ENCODE measurements at regions not wholly inside any gene's neighbourhood (a gene's known extent, or its start where the extent isn't known, plus 50 kb on each side); places are given as distances from the start of the nearest gene placed in this dataset.

GRCh38 chr10:85524001-85524666 lies 842.5 kb downstream of the GRID1 start:
- DNase-seq, result no peak

DNA sequence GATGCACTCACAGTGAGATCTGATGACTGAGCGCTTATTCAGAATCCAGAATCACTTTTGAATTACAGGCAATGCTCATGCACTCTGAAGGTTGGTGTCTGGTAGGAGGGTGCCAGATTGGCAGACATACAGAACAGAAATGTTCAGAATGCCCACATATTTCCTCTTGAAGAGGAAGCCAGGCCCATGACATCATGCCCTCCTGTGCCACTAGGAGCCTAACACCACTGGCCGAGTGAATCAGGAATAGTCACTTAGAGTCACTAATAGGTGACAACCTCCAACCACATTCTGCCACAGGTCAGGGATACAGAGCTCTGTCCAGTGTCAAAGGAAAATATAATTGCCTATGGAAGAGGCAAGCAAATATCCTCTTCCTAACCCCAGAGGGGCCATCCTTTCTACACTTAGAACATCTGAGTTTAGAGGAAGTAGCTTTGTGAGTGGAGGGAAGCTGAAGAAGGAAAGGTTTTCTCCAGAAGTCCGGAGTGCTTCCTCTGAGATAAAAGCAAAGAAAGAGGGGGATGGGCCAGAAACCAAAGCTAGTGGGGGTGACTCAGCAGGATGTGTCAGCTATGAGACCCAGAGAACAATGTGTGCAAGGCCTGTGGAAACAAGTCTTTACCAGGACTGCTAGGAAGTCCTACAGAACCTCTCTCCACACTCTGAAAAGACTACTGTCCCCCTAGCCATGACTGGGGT lies 838.8 kb downstream of the GRID1 start:
- DNase-seq, result no peak

GRCh38 chr10:85528318-85528652 lies 838.3 kb downstream of the GRID1 start:
- no peak for DNase-seq

- no peak for DNase-seq
Measured at GRCh38 chr10:85531706-85532105, 834.9 kb downstream of the GRID1 start.

GRCh38 chr10:85532773-85533172 lies 833.8 kb downstream of the GRID1 start:
- no peak for DNase-seq

DNA sequence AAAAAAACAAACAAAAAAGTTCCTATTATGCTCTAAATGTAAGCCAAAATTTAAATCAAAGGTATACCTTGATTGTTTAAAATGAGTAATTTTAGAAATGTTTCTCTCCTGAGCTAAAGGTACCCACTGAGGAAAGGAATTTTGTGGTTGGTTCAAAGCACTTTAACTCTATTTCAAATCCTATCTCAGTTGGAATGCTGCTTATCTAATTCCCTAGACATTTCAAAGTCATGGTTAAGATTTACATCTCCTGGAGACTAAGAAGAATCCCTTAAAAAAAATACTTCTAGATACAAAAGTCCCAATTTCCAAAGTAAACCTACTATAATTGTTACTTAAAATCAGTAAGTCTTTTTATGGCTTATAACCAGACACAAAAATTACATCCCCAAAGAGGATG lies 830.7 kb downstream of the GRID1 start:
- DNase-seq, result no peak

- no peak for DNase-seq
Measured at GRCh38 chr10:85537561-85537960, 829.0 kb downstream of the GRID1 start.

DNA sequence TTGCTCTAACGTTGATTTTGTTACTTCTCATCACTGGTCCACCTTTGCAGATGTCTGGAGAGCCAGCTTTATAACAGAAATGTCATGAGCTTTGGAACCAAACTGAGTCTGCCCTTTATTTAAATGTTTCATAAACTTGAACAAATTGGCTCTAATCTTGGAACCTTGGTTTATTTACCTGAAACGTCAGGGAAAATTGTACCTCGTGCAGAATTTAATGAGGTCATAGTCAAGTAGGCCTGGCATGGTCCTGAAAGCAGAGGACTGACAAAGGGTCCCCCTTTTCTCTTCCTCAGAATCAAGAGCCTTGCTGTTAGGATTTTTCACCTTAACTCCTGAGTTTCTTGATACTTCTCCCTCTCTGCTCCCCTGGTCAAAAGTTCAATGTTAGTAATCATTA lies 828.0 kb downstream of the GRID1 start:
- no peak for DNase-seq

DNA sequence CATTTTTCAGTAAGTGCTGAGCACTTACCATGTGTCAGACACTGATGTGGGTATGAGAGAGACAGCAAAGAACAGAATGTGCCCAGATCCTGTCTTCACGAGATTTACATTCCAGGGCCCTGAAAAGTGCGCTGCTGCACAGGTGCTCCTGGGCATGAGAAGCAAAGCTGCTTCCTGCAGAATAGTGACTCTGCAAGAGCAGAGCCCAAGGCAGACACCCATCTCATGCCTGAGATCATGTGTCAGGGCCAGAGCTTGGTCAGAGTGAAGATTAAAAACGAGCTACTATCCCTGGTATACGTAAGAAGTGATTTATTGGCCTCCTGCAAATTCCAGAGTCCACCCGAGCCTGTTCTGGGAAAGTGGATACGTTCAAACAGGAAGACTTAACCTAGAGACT lies 824.4 kb downstream of the GRID1 start:
- no peak for DNase-seq

- DNase-seq, result no peak
Measured at GRCh38 chr10:85542936-85543730, 823.5 kb downstream of the GRID1 start.

DNA sequence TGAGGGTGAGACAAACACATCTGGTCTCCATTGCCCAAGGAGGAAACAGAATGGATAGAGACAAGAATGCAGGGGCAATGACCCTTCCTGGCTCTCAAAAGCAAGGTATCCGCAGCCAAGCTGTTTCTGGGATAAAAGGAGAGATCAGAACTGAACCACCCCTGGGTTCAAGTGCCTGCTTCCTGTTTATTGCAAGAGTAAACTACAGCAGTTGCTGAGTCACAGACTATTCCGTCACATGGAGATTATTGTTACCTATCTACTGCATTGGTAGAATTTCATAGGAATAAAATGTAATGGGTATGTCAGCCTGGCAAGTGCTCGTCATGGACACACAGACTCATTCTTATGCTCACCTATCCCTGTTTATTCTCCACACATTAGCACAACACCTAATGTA lies 821.6 kb downstream of the GRID1 start:
- DNase-seq, result no peak

GRCh38 chr10:85545874-85546273 lies 820.7 kb downstream of the GRID1 start:
- no peak for DNase-seq

GRCh38 chr10:85547460-85548023 lies 819.1 kb downstream of the GRID1 start:
- no peak for DNase-seq

DNA sequence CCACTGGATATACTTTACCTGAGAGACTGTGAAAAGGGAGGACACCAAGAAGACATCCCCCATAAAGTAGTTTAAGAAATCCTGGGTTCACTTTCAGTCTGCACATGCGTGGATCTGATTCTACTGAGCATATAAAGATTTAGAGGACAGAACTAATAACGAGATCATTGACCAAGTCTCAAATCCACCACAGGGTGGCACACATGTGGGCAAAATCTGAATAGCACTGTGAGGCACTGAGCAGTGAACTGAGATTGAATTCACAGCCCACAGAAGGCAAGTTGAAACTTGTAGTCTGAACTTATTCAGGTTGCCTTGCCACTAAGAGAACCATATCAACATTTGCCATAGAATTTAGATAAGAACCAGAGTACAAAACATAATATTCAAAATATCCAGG lies 818.6 kb downstream of the GRID1 start:
- no peak for DNase-seq
